GM11168 (cell line): ENCODE measurements at regions not wholly inside any gene's neighbourhood (a gene's known extent, or its start where the extent isn't known, plus 50 kb on each side); places are given as distances from the start of the nearest gene placed in this dataset.

Source experiments
- in situ Hi-C: fragments of 300-500 bp; cut with MboI; formaldehyde crosslinking; loops from one replicate; pipeline ENCODE4 v1.12.0; 2022; ENCODE audit warnings: low sequenced_read_pairs; ENCODE audit not compliant: unreplicated experiment

GRCh38 chr10:2165771-2166460, 428.6 kb upstream of the ADARB2 start:
- in situ Hi-C loops: no loop called here

DNA sequence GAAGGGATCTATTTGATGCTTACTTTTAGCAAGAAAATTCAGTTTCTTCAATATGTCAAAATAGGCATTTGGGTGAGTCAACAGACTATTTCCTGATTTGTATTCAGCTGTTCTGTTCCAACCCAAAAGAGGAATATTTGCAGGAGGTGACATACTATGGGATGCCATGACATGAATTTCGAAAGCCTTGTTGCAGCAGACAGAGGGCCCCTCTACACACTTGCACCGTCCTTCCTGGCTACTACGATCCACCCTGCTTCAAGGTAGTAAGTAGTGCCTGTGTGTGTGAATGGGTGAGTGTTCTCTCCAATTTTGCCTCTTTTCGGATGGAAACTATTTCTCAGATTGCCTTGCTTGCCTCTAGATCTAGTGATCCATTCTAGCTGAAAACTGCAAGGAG, 413.0 kb upstream of the ADARB2 start:
- in situ Hi-C loops: no loop called here

DNA sequence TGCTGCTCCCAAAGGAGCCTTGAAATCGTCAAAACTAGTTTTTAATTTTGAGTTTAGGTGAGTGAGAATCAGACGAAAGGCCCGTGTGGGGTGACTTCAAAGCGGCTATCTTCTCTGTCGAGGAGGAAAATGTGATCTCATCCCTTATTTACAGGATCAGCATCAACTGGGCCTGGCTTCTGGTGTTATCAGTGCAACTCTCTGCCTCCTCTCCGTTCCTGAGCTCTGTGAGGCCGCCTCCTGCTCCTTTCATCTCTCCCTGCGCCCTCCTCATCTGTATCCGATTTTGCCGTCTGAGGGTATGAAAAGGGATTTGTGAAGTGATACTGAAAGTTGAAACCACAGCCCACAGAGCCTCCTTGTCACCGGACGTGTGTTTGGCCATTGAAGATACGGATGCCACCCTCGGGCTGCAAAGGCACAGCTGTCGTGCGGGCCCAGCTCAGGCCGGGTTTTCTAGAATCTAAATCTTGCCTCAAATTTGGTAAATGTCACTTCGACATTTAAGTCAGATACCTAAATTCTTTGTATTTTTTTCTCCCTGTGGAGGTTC, 408.7 kb upstream of the ADARB2 start:
- in situ Hi-C loops: no loop called here

DNA sequence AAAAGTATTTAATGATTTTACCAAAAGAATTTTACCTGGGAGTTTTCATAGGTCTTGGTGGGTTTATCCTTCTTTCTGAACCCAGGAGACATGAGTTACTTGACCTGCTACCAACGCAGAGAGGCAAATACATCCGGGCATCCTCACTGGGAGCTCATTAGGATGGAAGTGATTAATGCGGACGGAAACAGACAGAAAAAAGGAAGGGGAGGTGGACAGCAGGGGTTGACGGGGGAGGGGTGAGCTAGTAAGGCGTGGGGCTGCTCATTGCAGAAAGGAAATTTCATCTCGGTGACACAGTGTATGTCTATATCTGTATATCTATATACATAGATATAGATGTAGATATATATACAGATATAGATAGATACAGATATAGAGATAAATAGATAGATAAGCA, 408.2 kb upstream of the ADARB2 start:
- in situ Hi-C loops: no loop called here

DNA sequence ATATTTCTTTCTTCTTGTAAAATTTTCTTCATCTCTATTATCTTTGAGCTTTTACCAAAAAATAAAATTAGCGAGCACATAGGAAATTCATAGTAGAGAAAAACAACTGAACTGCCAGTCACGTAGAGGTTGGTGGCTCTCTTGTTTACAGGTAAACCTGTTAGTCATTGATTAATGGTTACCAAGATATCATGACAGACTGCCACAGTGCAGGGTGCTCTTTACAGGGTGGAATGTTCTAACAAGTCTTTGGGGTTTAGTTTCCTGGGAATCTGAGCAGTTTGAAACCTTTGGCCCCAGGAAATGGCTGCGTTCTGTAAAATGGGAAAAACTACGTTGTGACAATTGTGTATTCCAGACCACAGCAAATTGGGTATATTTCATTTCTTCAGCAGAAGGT, 407.3 kb upstream of the ADARB2 start:
- in situ Hi-C loops: no loop called here

DNA sequence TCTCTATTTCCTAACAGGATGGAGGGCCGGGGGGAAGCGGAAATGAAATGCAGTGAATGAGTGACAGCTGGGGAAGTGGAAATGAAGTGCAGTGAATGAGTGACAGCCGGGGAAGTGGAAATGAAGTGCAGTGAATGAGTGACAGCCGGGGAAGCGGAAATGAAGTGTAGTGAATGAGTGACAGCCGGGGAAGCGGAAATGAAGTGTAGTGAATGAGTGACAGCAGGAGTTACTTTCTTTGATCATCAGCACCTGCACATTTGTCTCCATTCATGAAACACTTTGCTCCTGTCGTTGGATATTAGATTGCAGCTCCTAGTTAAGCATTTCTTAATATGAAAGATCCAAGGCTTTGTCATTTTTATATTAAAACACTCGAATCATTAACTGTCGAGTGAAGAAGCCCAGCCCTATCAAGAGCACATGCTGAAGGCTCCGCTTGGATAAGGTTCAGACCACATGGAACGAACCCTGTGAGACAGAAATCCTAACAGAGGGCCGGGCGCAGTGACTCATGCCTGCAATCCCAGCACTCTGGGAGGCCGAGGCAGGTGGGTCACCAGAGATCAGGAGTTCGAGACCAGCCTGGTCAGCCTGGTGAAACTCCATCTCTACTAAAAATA, 406.0 kb upstream of the ADARB2 start:
- in situ Hi-C loops: no loop called here

GRCh38 chr10:2139746-2140145, 402.4 kb upstream of the ADARB2 start:
- in situ Hi-C loops: no loop called here

- in situ Hi-C loops: no loop called here
Observed at GRCh38 chr10:2137549-2138174, 400.3 kb upstream of the ADARB2 start.

- in situ Hi-C loops: no loop called here
Observed at GRCh38 chr10:2130705-2131305, 393.5 kb upstream of the ADARB2 start.

GRCh38 chr10:2128991-2129390, 391.7 kb upstream of the ADARB2 start:
- in situ Hi-C loops: no loop called here

DNA sequence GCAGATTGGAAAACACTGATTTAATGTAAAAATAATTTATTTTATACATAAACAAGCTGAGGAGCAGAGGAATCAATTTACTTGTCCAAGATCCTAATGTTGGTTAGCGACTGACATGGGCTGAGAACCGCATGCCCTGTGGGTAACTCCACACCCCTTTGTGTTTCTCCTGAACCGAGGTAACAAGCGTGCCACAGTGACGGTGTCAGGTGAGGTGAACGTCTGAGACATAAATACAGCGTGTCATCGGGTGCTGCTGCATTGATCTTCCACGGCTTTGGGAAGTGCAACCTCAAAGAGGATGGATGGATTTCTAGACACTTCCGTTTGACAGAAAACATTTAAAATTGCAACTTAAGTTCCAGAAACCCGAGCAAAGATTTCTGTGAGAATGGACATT, 386.8 kb upstream of the ADARB2 start:
- in situ Hi-C loops: no loop called here

DNA sequence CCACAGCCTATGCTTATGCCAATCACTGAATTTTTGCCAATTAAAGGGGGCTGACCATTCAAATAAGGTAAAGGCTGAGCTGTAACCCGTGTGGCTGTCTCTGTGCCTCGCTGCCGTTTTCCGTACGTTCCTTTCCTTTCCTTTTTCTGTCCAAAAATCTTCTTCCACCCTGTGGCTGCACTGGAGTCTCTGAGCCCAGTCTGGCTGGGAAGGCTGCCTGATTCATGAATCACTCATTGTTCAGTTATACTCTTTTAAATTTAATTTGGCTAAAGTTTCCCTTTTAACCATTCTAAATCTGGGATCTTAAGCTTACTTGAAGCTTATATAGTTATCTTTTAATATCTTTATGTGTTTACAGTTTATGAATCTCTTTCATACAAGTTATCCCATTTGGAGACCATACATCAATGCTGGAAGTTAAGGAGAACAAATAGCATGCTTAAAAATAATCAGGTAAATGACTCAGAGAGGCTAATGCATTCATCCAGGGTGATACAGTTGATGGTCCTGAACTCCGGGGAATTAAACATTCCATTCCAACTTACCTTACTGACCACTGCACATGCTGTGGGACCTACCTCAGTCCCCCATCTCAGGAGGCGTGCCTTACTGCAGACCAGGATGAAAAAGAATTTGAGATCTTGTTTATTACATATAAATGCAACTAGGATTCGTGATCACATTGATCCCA, 385.3 kb upstream of the ADARB2 start:
- in situ Hi-C loops: no loop called here

- in situ Hi-C loops: no loop called here
Observed at GRCh38 chr10:2121929-2122328, 384.6 kb upstream of the ADARB2 start.

GRCh38 chr10:2121315-2121714, 384.0 kb upstream of the ADARB2 start:
- in situ Hi-C loops: no loop called here

- in situ Hi-C loops: no loop called here
Observed at GRCh38 chr10:2120746-2121145, 383.4 kb upstream of the ADARB2 start.

DNA sequence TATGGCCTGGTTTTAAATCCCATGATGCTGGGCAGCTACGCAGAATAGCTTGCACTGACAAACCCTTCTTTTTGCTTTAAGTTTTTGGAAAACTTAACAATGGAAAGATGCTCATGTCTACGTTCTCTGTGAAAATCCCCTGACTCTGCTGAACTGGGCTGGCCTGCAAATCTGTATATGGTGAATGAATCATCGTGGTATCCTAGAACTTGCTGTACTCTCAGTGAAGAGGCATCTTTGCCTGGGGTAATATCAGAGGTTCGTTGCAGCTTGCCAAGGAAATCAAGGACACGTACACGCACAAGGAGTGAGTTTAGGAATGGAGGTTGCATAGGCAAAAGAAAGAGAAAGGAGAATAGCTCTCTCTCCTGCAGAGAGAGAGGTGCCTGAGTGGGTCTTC, 382.0 kb upstream of the ADARB2 start:
- in situ Hi-C loops: no loop called here

- in situ Hi-C loops: no loop called here
Observed at GRCh38 chr10:2118201-2118600, 380.9 kb upstream of the ADARB2 start.

DNA sequence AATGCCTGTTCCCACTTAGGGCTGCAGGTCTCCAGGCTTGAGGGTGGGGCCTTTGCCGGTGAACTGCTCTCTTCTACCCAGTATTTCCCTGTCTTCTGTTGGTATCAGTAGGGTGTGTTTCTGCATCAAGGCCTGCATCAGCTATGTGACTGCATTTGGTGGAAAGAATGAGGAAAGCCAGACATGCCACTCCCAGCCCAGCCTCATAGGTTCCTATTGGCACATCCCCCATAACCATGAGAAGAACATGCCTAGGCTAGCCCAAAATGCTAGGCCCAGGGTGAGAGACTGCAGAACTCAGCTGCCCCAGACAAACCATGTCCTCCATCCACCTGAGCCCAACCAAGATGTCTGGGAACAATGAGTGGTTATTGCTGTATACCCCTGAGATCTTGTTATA, 380.3 kb upstream of the ADARB2 start:
- in situ Hi-C loops: no loop called here

GRCh38 chr10:2111965-2112364, 374.6 kb upstream of the ADARB2 start:
- in situ Hi-C loops: no loop called here

DNA sequence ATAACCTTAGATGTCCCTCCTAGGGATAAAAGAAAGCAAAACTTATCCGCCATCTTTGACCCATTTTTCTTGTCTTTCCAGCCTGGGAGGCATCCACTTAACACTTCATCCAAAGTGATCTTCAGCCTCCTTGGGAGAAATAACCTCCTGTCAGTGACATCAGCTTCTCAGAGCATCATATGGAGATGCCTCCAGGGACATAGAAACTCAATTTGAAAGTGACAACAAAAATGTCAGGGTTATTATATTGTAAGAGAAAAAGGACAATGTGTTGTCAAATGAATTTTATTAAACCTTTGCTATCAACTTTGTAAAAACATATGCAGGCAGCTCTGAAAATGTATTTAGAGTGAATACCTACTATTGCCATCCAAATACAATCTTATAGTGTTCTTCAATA, 371.2 kb upstream of the ADARB2 start:
- in situ Hi-C loops: no loop called here

DNA sequence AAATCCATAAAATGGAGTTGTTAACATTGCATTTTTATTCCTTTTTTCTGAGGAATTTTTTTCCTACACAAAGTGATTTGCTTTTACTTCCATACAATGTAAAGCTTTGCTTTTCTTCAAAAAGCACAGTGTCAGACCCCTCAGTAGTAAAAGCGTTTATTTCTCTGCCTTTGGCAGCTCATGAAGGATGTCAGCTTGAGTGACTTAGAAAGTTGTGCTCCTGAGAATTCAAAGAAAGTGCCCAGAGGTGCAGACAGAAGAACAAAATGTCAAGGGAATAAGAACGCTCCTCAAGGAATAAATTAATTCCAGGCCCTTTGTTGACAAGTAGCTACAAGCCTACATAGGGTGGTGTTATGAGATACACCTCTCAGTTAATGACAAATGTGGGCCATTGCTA, 369.3 kb upstream of the ADARB2 start:
- in situ Hi-C loops: no loop called here
